ENCODE measurements at regions not wholly inside any gene's neighbourhood (a gene's known extent, or its start where the extent isn't known, plus 50 kb on each side); places are given as distances from the start of the nearest gene placed in this dataset.

- TF ChIP-seq EZH2phosphoT487 (IDR thresholded peaks at IDR 0.05; ENCODE audit: insufficient read depth, low read depth) (no peak), EZH2 (IDR thresholded peaks at IDR 0.05; ENCODE audit: insufficient read depth, poor library complexity, severe bottlenecking) (no peak)
Measured at GRCh38 chr5:175347931-175348330, 96.1 kb downstream of the DRD1 start.
